Thoracic aorta (tissue), 2 donors: ENCODE measurements at regions not wholly inside any gene's neighbourhood (a gene's known extent, or its start where the extent isn't known, plus 50 kb on each side); places are given as distances from the start of the nearest gene placed in this dataset.

Source experiments
- ATAC-seq: fragments of 150-250 bp; one replicate; pipeline ENCODE4 v1.8.0; 2017; ENCODE audit warnings: low read depth; ENCODE audit not compliant: insufficient number of reproducible peaks, low FRiP score
- DNase-seq: peaks from one replicate; pipeline ENCODE4 v3.0.0-alpha.2; 2020; ENCODE audit warnings: low spot score
- H3K27ac ChIP-seq, 2 donors: fragments of 200-600 bp; sonication (generic); 1 replicate in 1 of 2; 2 replicates in 1 of 2; pipeline ENCODE4 v1.5.1; 2016; ENCODE audit warnings: mild to moderate bottlenecking in 2 of 2, moderate library complexity in 2 of 2
- H3K27me3 ChIP-seq: fragments of 200-600 bp; sonication (generic); replicated peaks from 2 replicates; pipeline ENCODE4 v1.6.0; 2016; ENCODE audit warnings: mild to moderate bottlenecking; ENCODE audit not compliant: insufficient read depth
- H3K36me3 ChIP-seq: fragments of 200-600 bp; sonication (generic); one replicate; pipeline ENCODE4 v1.5.1; 2016
- H3K4me1 ChIP-seq, 2 donors: fragments of 200-600 bp; sonication (generic); 1 replicate in 1 of 2; 2 replicates in 1 of 2; pipeline versions ENCODE4 v1.5.1 to v1.6.0; 2016; ENCODE audit warnings: low read depth in 2 of 2, mild to moderate bottlenecking in 1 of 2; ENCODE audit not compliant: control insufficient read depth in 1 of 2
- H3K4me3 ChIP-seq: fragments of 200-600 bp; sonication (generic); 2 replicates; pipeline ENCODE4 v1.5.1; 2016; ENCODE audit warnings: mild to moderate bottlenecking
- H3K9me3 ChIP-seq: fragments of 200-600 bp; sonication (generic); 2 replicates; pipeline ENCODE4 v1.5.1; 2016
- TF ChIP-seq, protein P1 (sequence below): fragments of 200-600 bp; sonication (generic); IDR thresholded peaks from one replicate; pipeline ENCODE4 v1.5.1; 2019; ENCODE audit warnings: antibody characterized with exemption

DNA sequence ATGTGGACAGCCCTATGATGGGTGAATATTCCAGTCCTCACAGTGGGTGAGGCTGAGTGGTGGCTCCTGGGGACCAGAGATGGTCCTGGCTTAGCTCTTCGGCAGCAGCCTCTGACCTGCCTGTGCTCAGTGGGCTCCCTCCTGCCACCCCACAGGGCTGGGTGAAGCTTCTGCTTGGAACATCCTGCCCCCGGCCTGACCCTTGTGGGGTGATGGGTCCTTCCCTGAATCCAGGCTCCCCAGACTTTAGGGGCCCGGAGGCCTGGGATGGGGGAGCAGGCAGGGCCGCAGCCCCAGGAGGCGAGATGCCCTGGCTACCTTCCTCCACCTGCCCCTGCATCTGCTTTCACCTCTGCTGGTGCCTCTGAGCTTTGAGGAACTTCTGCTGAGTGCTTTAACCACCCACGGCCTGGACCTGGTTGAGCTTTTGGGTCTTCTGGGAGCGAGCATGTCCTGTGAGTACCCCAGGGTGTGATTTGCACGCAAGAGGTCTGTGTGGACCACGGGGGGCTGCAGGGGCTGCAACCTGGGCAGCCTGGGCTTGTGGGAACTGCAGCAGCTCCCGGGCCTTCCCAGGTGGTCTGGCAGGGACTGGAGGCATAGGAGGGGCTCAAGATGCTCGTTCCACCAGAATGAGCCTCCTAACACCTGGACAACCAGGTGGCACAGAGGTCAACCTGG lies 159.5 kb downstream of the KIF26A start:
- Histone ChIP-seq H3K4me1 (no peaks in the 10 kb centered on the region), H3K4me3 (no peak overlapping the region), H3K36me3 (no peaks in the 10 kb centered on the region), H3K9me3 (no peaks in the 10 kb centered on the region), H3K27me3 (no peaks in the 10 kb centered on the region), H3K27ac (no peak overlapping the region)
- no peak for ATAC-seq
- TF ChIP-seq, protein P1, sequence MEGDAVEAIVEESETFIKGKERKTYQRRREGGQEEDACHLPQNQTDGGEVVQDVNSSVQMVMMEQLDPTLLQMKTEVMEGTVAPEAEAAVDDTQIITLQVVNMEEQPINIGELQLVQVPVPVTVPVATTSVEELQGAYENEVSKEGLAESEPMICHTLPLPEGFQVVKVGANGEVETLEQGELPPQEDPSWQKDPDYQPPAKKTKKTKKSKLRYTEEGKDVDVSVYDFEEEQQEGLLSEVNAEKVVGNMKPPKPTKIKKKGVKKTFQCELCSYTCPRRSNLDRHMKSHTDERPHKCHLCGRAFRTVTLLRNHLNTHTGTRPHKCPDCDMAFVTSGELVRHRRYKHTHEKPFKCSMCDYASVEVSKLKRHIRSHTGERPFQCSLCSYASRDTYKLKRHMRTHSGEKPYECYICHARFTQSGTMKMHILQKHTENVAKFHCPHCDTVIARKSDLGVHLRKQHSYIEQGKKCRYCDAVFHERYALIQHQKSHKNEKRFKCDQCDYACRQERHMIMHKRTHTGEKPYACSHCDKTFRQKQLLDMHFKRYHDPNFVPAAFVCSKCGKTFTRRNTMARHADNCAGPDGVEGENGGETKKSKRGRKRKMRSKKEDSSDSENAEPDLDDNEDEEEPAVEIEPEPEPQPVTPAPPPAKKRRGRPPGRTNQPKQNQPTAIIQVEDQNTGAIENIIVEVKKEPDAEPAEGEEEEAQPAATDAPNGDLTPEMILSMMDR: no peak
- DNase-seq: no peak

DNA sequence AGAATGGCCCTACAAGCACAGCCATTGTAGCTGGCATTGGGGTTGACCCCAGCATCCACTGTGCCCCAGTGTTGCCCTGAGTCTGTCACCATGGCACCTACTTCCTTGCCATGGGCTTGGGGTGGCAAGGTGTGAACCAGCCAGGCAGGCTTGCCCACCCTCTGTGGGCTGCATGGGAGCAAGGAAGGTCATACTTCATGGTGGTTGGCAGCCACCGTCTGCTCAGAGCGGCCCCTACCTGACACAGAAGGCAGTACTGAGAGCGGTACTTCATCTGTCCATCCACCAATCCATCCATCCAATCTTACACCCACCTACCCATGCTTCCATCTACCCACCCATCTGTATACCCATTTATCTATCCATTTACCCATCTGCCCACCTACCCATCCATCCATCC lies 160.1 kb downstream of the KIF26A start:
- TF ChIP-seq, protein P1: no peak
- no peaks in the 10 kb centered on the region for H3K9me3 ChIP-seq
- H3K4me3 ChIP-seq: no peak overlapping the region
- H3K4me1 ChIP-seq: no peaks in the 10 kb centered on the region
- H3K27me3 ChIP-seq: no peaks in the 10 kb centered on the region
- no peak for DNase-seq
- no peak for ATAC-seq
- H3K27ac ChIP-seq: no peak overlapping the region
- H3K36me3 ChIP-seq: no peaks in the 10 kb centered on the region

DNA sequence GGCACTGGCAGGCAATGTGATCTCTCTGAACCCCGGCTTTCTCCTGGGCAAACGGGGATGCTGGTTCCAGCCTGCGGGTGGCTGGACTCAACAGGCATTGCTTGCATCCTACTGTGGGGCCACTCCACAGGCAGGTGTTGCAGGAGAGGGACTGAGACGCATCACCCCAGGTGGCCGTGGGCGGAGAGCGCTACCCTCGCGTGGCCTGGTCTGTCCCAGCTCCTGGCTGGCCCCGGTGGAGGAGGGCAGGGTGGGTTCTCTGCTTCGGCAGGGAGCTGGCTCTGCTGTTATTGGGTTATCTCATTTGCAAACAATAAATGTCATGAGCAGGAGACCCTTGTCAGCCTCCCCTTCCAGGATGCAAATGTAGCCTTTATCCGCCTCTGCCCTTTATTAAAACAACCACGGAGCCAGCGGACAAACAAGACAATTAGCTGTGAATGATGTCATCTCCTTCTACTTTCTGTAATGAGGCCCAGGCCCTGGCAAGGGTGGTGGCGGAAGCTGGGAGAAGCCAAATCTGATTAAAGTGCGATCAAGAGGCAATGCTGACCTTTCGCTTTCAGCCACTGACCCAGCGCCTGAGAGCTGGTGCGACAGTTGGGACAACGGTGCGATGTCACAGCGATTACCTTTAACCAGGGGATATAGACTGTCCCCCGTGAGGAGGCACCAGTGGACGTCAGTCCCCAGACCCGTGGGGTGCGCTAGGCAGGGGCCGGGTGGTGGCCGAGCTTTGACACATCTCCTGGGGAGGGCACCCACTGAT lies 161.8 kb downstream of the KIF26A start:
- no peaks in the 10 kb centered on the region for H3K36me3 ChIP-seq
- DNase-seq (no peak), ATAC-seq (no peak)
- TF ChIP-seq, protein P1: no peak
- H3K4me1 ChIP-seq: no peaks in the 10 kb centered on the region
- no peaks in the 10 kb centered on the region for H3K27me3 ChIP-seq
- no peak overlapping the region for H3K4me3 ChIP-seq
- H3K27ac ChIP-seq: no peak overlapping the region
- H3K9me3 ChIP-seq: no peaks in the 10 kb centered on the region

- H3K4me3 ChIP-seq: no peak overlapping the region
Measured at GRCh38 chr14:104301731-104302460, 163.5 kb downstream of the KIF26A start.

More at GRCh38 chr14:104301731-104302460, 163.5 kb downstream of the KIF26A start:
- Histone ChIP-seq H3K36me3 (no peaks in the 10 kb centered on the region), H3K27me3 (no peaks in the 10 kb centered on the region), H3K9me3 (no peaks in the 10 kb centered on the region), H3K27ac (no peak overlapping the region), H3K4me1 (no peaks in the 10 kb centered on the region)
- TF ChIP-seq, protein P1: no peak
- DNase-seq (no peak), ATAC-seq (no peak)
